Ovary (tissue), 3 donors: ENCODE measurements at regions not wholly inside any gene's neighbourhood (a gene's known extent, or its start where the extent isn't known, plus 50 kb on each side); places are given as distances from the start of the nearest gene placed in this dataset.
"Not testable (repeated sequence)": the region's sequence is repeated elsewhere in the genome, so short reads cannot be mapped to it uniquely, and the experiment has no call there.

Source experiments
- POLR2A ChIP-seq: fragments of 450-650 bp; IDR thresholded peaks from one replicate; pipeline ENCODE4 v1.6.1; 2017; ENCODE audit warnings: antibody characterized with exemption, mild to moderate bottlenecking, moderate library complexity
- TF ChIP-seq, protein P1 (sequence below), 3 donors: fragments of 450-650 bp in 2 of 3; fragments of 200-600 bp in 1 of 3; IDR thresholded peaks; one replicate each; pipeline versions ENCODE4 v1.5.1 to v1.8.0; 2016 to 2022; ENCODE audit warnings: antibody characterized with exemption in 3 of 3, mild to moderate bottlenecking in 1 of 3
- donor health status: DM: no; HTN: no; CAD: no.

DNA sequence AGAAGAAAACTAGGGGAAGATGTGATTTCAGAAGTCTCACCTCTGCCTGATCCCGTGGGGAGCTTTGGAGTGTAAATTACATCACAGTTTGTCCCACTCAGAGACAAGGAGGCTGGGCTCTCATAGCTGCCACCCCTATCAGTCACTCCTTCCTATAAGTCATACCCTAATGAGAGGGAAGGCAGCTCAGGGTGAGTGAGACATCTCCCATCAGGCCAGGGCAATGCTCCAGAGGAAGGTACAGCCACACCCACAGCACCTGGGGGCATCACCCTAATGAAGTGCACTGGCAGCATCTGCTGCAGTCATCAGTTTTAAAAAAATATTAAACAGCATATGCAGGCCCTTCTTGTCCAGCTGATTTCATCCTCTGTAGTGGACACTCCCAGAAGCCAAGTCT, 223.1 kb upstream of the NBPF12 start:
- TF ChIP-seq, protein P1, sequence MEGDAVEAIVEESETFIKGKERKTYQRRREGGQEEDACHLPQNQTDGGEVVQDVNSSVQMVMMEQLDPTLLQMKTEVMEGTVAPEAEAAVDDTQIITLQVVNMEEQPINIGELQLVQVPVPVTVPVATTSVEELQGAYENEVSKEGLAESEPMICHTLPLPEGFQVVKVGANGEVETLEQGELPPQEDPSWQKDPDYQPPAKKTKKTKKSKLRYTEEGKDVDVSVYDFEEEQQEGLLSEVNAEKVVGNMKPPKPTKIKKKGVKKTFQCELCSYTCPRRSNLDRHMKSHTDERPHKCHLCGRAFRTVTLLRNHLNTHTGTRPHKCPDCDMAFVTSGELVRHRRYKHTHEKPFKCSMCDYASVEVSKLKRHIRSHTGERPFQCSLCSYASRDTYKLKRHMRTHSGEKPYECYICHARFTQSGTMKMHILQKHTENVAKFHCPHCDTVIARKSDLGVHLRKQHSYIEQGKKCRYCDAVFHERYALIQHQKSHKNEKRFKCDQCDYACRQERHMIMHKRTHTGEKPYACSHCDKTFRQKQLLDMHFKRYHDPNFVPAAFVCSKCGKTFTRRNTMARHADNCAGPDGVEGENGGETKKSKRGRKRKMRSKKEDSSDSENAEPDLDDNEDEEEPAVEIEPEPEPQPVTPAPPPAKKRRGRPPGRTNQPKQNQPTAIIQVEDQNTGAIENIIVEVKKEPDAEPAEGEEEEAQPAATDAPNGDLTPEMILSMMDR (IDR thresholded peaks at IDR 0.05) = not testable (repeated sequence)
- TF ChIP-seq POLR2A = not testable (repeated sequence)
